HG03103 (cell line): ENCODE measurements at regions not wholly inside any gene's neighbourhood (a gene's known extent, or its start where the extent isn't known, plus 50 kb on each side); places are given as distances from the start of the nearest gene placed in this dataset.

Experiments used
- ATAC-seq: cut with Tn5 transposase; IDR thresholded peaks from one replicate; pipeline ENCODE4 v1.9.1; 2021; ENCODE audit warnings: low read depth; ENCODE audit not compliant: unreplicated experiment

GRCh38 chr12:61629702-61630101 lies 630.5 kb upstream of the USP15 start:
- no peak for ATAC-seq

GRCh38 chr12:61646639-61647038 lies 613.6 kb upstream of the USP15 start:
- no peak for ATAC-seq

GRCh38 chr12:61647566-61647965 lies 612.6 kb upstream of the USP15 start:
- no peak for ATAC-seq

GRCh38 chr12:61652265-61652664 lies 607.9 kb upstream of the USP15 start:
- no peak for ATAC-seq

GRCh38 chr12:61654698-61655097 lies 605.5 kb upstream of the USP15 start:
- ATAC-seq = no peak

- no peak for ATAC-seq
Measured at GRCh38 chr12:61655241-61655640, 605.0 kb upstream of the USP15 start.

GRCh38 chr12:61667676-61668075 lies 592.5 kb upstream of the USP15 start:
- ATAC-seq = no peak

GRCh38 chr12:61676520-61676919 lies 583.7 kb upstream of the USP15 start:
- ATAC-seq = no peak

- no peak for ATAC-seq
Measured at GRCh38 chr12:61687407-61687806, 572.8 kb upstream of the USP15 start.

GRCh38 chr12:61694214-61694613 lies 566.0 kb upstream of the USP15 start:
- ATAC-seq = no peak

GRCh38 chr12:61701471-61701870 lies 558.7 kb upstream of the USP15 start:
- ATAC-seq = no peak

GRCh38 chr12:61706783-61707182 lies 553.4 kb upstream of the USP15 start:
- no peak for ATAC-seq

- no peak for ATAC-seq
Measured at GRCh38 chr12:61713121-61713520, 547.1 kb upstream of the USP15 start.

- no peak for ATAC-seq
Measured at GRCh38 chr12:61717986-61718385, 542.2 kb upstream of the USP15 start.

GRCh38 chr12:61739925-61740324 lies 520.3 kb upstream of the USP15 start:
- ATAC-seq = no peak

- ATAC-seq = no peak
Measured at GRCh38 chr12:61750604-61751003, 509.6 kb upstream of the USP15 start.

GRCh38 chr12:61754214-61754613 lies 506.0 kb upstream of the USP15 start:
- ATAC-seq = no peak

- ATAC-seq = no peak
Measured at GRCh38 chr12:61757831-61758505, 502.2 kb upstream of the USP15 start.

GRCh38 chr12:61758661-61759060 lies 501.5 kb upstream of the USP15 start:
- ATAC-seq = no peak

- ATAC-seq = no peak
Measured at GRCh38 chr12:61765926-61766325, 494.3 kb upstream of the USP15 start.

GRCh38 chr12:61780435-61780834 lies 479.8 kb upstream of the USP15 start:
- no peak for ATAC-seq

- no peak for ATAC-seq
Measured at GRCh38 chr12:61781021-61781581, 479.1 kb upstream of the USP15 start.

GRCh38 chr12:61796846-61797245 lies 463.4 kb upstream of the USP15 start:
- ATAC-seq = no peak
